ENCODE measurements at regions not wholly inside any gene's neighbourhood (a gene's known extent, or its start where the extent isn't known, plus 50 kb on each side); places are given as distances from the start of the nearest gene placed in this dataset.

DNA sequence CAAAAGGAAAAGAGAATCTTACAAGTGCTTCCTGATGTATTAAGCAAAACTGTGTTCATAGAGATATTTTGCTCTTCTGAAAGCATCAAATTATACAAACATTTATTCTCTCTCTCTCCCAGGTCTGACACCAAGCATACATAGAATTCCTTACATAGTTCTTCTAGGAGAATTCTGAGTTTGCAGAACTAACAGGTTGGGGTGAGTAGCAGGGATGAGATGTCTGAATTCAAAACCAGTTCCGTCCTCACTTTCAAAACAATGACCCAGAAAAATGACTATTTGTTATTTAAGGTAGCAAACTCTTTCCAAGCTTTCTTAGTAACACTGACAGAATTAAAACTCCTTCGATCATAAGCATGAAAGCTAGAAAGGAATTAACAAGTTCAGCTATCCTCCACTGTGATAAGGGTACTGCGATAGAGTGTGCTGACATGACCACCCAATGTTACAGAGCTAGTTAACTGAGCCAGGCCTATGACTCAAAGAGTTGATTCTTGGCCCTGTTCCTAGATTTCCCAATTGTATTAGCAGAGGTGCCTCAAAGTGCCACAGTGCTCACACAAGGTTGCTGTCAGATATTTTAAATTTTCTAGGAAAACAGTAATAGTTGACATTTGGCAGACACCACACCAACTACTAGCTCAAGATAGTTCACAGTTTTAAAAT is 85.8 kb upstream of the SETBP1 start:
- TF ChIP-seq, protein P1, sequence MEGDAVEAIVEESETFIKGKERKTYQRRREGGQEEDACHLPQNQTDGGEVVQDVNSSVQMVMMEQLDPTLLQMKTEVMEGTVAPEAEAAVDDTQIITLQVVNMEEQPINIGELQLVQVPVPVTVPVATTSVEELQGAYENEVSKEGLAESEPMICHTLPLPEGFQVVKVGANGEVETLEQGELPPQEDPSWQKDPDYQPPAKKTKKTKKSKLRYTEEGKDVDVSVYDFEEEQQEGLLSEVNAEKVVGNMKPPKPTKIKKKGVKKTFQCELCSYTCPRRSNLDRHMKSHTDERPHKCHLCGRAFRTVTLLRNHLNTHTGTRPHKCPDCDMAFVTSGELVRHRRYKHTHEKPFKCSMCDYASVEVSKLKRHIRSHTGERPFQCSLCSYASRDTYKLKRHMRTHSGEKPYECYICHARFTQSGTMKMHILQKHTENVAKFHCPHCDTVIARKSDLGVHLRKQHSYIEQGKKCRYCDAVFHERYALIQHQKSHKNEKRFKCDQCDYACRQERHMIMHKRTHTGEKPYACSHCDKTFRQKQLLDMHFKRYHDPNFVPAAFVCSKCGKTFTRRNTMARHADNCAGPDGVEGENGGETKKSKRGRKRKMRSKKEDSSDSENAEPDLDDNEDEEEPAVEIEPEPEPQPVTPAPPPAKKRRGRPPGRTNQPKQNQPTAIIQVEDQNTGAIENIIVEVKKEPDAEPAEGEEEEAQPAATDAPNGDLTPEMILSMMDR (IDR thresholded peaks at IDR 0.05) = no peak
- TF ChIP-seq EZH2phosphoT487 (IDR thresholded peaks at IDR 0.05) (no peak), EZH2 (IDR thresholded peaks at IDR 0.05) (no peak)
- no peaks in the 10 kb centered on the region for H3K9me3 ChIP-seq (ENCODE audit: low read depth)
- Mint-ChIP-seq H3K27me3 (ENCODE audit: insufficient read depth, low read depth) (no peaks in the 10 kb centered on the region), H3K9me3 (no peaks in the 10 kb centered on the region), H3K27ac (no peak overlapping the region), H3K4me1 (peaks cover 12% of the 10 kb centered on the region), H3K36me3 (no peaks in the 10 kb centered on the region), H3K4me3 (no peak overlapping the region)
- no peak overlapping the region for H3K27ac ChIP-seq
- H3K4me3 ChIP-seq = no peak overlapping the region
- H3F3A ChIP-seq (ENCODE audit: low read depth) = no peaks in the 10 kb centered on the region
- DNase-seq (ENCODE audit: low spot score) = no peak
- no peak overlapping the region for H3K9ac ChIP-seq
- no peak overlapping the region for H3K4me2 ChIP-seq
- H3K27me3 ChIP-seq = no peaks in the 10 kb centered on the region
- H4K20me1 ChIP-seq (ENCODE audit: low read depth) = no peaks in the 10 kb centered on the region
- H2AFZ ChIP-seq (replicated peaks) = no peak overlapping the region
- H3K36me3 ChIP-seq = no peaks in the 10 kb centered on the region
- no peaks in the 10 kb centered on the region for H3K4me1 ChIP-seq
- H3K79me2 ChIP-seq (ENCODE audit: low read depth) = no peaks in the 10 kb centered on the region

DNA sequence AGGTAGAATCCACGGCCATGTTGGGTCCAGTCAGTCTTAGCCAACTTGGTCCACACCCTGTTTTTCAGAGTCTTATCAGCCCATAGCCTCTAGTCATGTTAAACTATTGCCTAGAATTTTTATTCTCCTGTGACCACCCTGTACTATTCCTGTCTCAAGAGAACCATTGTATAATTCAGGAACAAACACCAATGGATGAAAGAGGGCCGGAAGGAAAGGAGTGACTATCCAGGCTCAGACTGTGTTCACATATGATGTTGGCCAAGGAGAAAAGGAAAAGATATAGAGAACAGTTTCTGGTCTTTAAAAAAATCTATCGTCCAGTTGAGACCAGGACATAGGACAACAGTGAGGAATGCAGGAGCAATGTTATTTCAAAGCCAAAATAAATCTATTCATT is 82.9 kb upstream of the SETBP1 start:
- Histone ChIP-seq H3K79me2 (ENCODE audit: low read depth) (no peaks in the 10 kb centered on the region), H3K9ac (no peak overlapping the region), H3K36me3 (no peaks in the 10 kb centered on the region), H3K27me3 (no peaks in the 10 kb centered on the region), H3K27ac (no peak overlapping the region), H3K4me1 (no peaks in the 10 kb centered on the region), H3K4me2 (no peak overlapping the region), H3K9me3 (ENCODE audit: low read depth) (no peaks in the 10 kb centered on the region), H3F3A (ENCODE audit: low read depth) (no peaks in the 10 kb centered on the region), H3K4me3 (no peak overlapping the region), H4K20me1 (ENCODE audit: low read depth) (no peaks in the 10 kb centered on the region), H2AFZ (replicated peaks) (no peak overlapping the region)
- Mint-ChIP-seq H3K4me3 (no peak overlapping the region), H3K27me3 (ENCODE audit: insufficient read depth, low read depth) (no peaks in the 10 kb centered on the region), H3K36me3 (no peaks in the 10 kb centered on the region), H3K9me3 (no peaks in the 10 kb centered on the region), H3K27ac (no peak overlapping the region), H3K4me1 (peaks cover 8% of the 10 kb centered on the region)
- no peak for DNase-seq (ENCODE audit: low spot score)
- no peak for TF ChIP-seq EZH2phosphoT487 (IDR thresholded peaks at IDR 0.05)
- no peak for TF ChIP-seq EZH2 (IDR thresholded peaks at IDR 0.05)
- TF ChIP-seq, protein P1 (IDR thresholded peaks at IDR 0.05) = no peak

DNA sequence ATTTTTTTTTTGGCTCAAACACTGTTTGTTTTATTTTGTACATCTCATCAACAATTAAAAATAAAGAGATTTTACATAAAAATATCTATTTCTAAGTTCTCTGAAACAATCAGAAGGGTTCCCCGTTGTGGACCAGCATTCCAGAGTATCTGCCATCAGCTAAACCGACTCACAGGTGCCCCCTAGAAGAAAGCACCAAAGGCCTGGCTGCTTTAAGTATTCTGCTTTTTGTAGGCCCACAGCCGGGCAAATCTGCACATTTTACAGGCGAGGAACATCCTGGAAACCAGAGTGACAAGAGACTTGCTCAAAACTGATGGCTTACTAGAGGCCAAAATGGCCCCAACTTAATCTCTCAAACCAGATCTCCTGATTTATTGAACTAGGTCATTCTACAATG is 82.2 kb upstream of the SETBP1 start:
- no peaks in the 10 kb centered on the region for H3K27me3 ChIP-seq
- no peaks in the 10 kb centered on the region for H3K9me3 Mint-ChIP-seq
- no peaks in the 10 kb centered on the region for H3F3A ChIP-seq (ENCODE audit: low read depth)
- H3K4me1 Mint-ChIP-seq = peaks cover 8% of the 10 kb centered on the region
- no peaks in the 10 kb centered on the region for H3K27me3 Mint-ChIP-seq (ENCODE audit: insufficient read depth, low read depth)
- H3K4me3 ChIP-seq = no peak overlapping the region
- H3K79me2 ChIP-seq (ENCODE audit: low read depth) = no peaks in the 10 kb centered on the region
- H3K36me3 Mint-ChIP-seq = no peaks in the 10 kb centered on the region
- no peaks in the 10 kb centered on the region for H4K20me1 ChIP-seq (ENCODE audit: low read depth)
- DNase-seq (ENCODE audit: low spot score) = no peak
- H3K4me3 Mint-ChIP-seq = no peak overlapping the region
- TF ChIP-seq, protein P1 (IDR thresholded peaks at IDR 0.05) = no peak
- TF ChIP-seq EZH2phosphoT487 (IDR thresholded peaks at IDR 0.05) = no peak
- no peak for TF ChIP-seq EZH2 (IDR thresholded peaks at IDR 0.05)
- no peak overlapping the region for H3K27ac Mint-ChIP-seq
- H2AFZ ChIP-seq (replicated peaks) = no peak overlapping the region
- no peak overlapping the region for H3K27ac ChIP-seq
- H3K4me2 ChIP-seq = no peak overlapping the region
- no peak overlapping the region for H3K9ac ChIP-seq
- H3K36me3 ChIP-seq = no peaks in the 10 kb centered on the region
- no peaks in the 10 kb centered on the region for H3K4me1 ChIP-seq
- H3K9me3 ChIP-seq (ENCODE audit: low read depth) = no peaks in the 10 kb centered on the region

All from neural progenitor cell (in vitro differentiated cells).